ENCODE measurements at regions not wholly inside any gene's neighbourhood (a gene's known extent, or its start where the extent isn't known, plus 50 kb on each side); places are given as distances from the start of the nearest gene placed in this dataset.

GRCh38 chr5:52376592-52376991, 411.1 kb upstream of the ITGA1 start:
- H3K36me3 ChIP-seq: no peaks in the 10 kb centered on the region
- no peaks in the 10 kb centered on the region for H3K9me3 ChIP-seq (ENCODE audit: low read depth)
- Mint-ChIP-seq H3K4me3 (no peak overlapping the region), H3K27ac (no peak overlapping the region), H3K27me3 (ENCODE audit: insufficient read depth, low read depth) (peaks cover 2% of the 10 kb centered on the region), H3K36me3 (no peaks in the 10 kb centered on the region), H3K4me1 (no peaks in the 10 kb centered on the region), H3K9me3 (peaks cover 3% of the 10 kb centered on the region)
- no peaks in the 10 kb centered on the region for H3K4me1 ChIP-seq
- H3F3A ChIP-seq (ENCODE audit: low read depth): no peaks in the 10 kb centered on the region
- H3K27ac ChIP-seq: no peak overlapping the region
- DNase-seq (ENCODE audit: low spot score): no peak
- no peak overlapping the region for H3K4me2 ChIP-seq
- H3K4me3 ChIP-seq: no peak overlapping the region
- no peaks in the 10 kb centered on the region for H4K20me1 ChIP-seq (ENCODE audit: low read depth)
- H2AFZ ChIP-seq (replicated peaks): no peak overlapping the region
- no peak overlapping the region for H3K9ac ChIP-seq
- TF ChIP-seq EZH2 (IDR thresholded peaks at IDR 0.05): no peak
- TF ChIP-seq, protein P1, sequence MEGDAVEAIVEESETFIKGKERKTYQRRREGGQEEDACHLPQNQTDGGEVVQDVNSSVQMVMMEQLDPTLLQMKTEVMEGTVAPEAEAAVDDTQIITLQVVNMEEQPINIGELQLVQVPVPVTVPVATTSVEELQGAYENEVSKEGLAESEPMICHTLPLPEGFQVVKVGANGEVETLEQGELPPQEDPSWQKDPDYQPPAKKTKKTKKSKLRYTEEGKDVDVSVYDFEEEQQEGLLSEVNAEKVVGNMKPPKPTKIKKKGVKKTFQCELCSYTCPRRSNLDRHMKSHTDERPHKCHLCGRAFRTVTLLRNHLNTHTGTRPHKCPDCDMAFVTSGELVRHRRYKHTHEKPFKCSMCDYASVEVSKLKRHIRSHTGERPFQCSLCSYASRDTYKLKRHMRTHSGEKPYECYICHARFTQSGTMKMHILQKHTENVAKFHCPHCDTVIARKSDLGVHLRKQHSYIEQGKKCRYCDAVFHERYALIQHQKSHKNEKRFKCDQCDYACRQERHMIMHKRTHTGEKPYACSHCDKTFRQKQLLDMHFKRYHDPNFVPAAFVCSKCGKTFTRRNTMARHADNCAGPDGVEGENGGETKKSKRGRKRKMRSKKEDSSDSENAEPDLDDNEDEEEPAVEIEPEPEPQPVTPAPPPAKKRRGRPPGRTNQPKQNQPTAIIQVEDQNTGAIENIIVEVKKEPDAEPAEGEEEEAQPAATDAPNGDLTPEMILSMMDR (IDR thresholded peaks at IDR 0.05): no peak
- no peaks in the 10 kb centered on the region for H3K79me2 ChIP-seq (ENCODE audit: low read depth)
- no peaks in the 10 kb centered on the region for H3K27me3 ChIP-seq

- Mint-ChIP-seq H3K27me3 (ENCODE audit: insufficient read depth, low read depth) (peaks cover 2% of the 10 kb centered on the region), H3K9me3 (peaks cover 6% of the 10 kb centered on the region), H3K4me3 (no peak overlapping the region), H3K4me1 (no peaks in the 10 kb centered on the region), H3K36me3 (no peaks in the 10 kb centered on the region), H3K27ac (no peak overlapping the region)
- H3K4me3 ChIP-seq: no peak overlapping the region
- no peaks in the 10 kb centered on the region for H3K36me3 ChIP-seq
- H3K9me3 ChIP-seq (ENCODE audit: low read depth): no peaks in the 10 kb centered on the region
- H3K4me2 ChIP-seq: no peak overlapping the region
- H2AFZ ChIP-seq (replicated peaks): no peak overlapping the region
- H3K4me1 ChIP-seq: no peaks in the 10 kb centered on the region
- DNase-seq (ENCODE audit: low spot score): no peak
- no peak overlapping the region for H3K9ac ChIP-seq
- no peaks in the 10 kb centered on the region for H3F3A ChIP-seq (ENCODE audit: low read depth)
- H3K79me2 ChIP-seq (ENCODE audit: low read depth): no peaks in the 10 kb centered on the region
- TF ChIP-seq, protein P1 (IDR thresholded peaks at IDR 0.05): no peak
- TF ChIP-seq EZH2 (IDR thresholded peaks at IDR 0.05): no peak
- TF ChIP-seq EZH2phosphoT487 (IDR thresholded peaks at IDR 0.05): no peak
- no peaks in the 10 kb centered on the region for H4K20me1 ChIP-seq (ENCODE audit: low read depth)
- no peaks in the 10 kb centered on the region for H3K27me3 ChIP-seq
- no peak overlapping the region for H3K27ac ChIP-seq
These were observed 409.5 kb upstream of the ITGA1 start for GRCh38 chr5:52378237-52378636.

GRCh38 chr5:52388349-52388748, 399.4 kb upstream of the ITGA1 start:
- Mint-ChIP-seq H3K27ac (no peak overlapping the region), H3K27me3 (ENCODE audit: insufficient read depth, low read depth) (no peaks in the 10 kb centered on the region)
- H3K27me3 ChIP-seq: no peaks in the 10 kb centered on the region

More at GRCh38 chr5:52388349-52388748, 399.4 kb upstream of the ITGA1 start:
- H3F3A ChIP-seq (ENCODE audit: low read depth): no peaks in the 10 kb centered on the region
- Mint-ChIP-seq H3K4me3 (no peak overlapping the region), H3K36me3 (no peaks in the 10 kb centered on the region), H3K9me3 (no peaks in the 10 kb centered on the region), H3K4me1 (peaks cover 16% of the 10 kb centered on the region)
- no peaks in the 10 kb centered on the region for H3K9me3 ChIP-seq (ENCODE audit: low read depth)
- H3K9ac ChIP-seq: no peak overlapping the region
- H3K4me2 ChIP-seq: no peak overlapping the region
- H3K27ac ChIP-seq: no peak overlapping the region
- H3K79me2 ChIP-seq (ENCODE audit: low read depth): no peaks in the 10 kb centered on the region
- H4K20me1 ChIP-seq (ENCODE audit: low read depth): no peaks in the 10 kb centered on the region
- H2AFZ ChIP-seq (replicated peaks): no peak overlapping the region
- H3K4me1 ChIP-seq: peaks cover 18% of the 10 kb centered on the region
- no peak for TF ChIP-seq EZH2 (IDR thresholded peaks at IDR 0.05)
- TF ChIP-seq, protein P1 (IDR thresholded peaks at IDR 0.05): no peak
- no peak for TF ChIP-seq EZH2phosphoT487 (IDR thresholded peaks at IDR 0.05)
- H3K4me3 ChIP-seq: no peak overlapping the region
- no peak for DNase-seq (ENCODE audit: low spot score)
- no peaks in the 10 kb centered on the region for H3K36me3 ChIP-seq

All from neural progenitor cell (in vitro differentiated cells).